ENCODE measurements at regions not wholly inside any gene's neighbourhood (a gene's known extent, or its start where the extent isn't known, plus 50 kb on each side); places are given as distances from the start of the nearest gene placed in this dataset.

- no peak for TF ChIP-seq CTCF (IDR thresholded peaks at IDR 0.05)
- TF ChIP-seq POLR2AphosphoS5 (IDR thresholded peaks at IDR 0.05; ENCODE audit: low read depth, low read length): no peak
- TF ChIP-seq REST (IDR thresholded peaks at IDR 0.05; ENCODE audit: insufficient read depth in 1 of 2, low read depth in 2 of 2, low read length in 1 of 2): no peak
- no peak for TF ChIP-seq SIN3A (IDR thresholded peaks at IDR 0.05; ENCODE audit: borderline replicate concordance, insufficient read depth, low read depth, low read length)
These were observed 62.4 kb upstream of the SKOR2 start for GRCh38 chr18:47313901-47314300.

Measured in Panc1 (cell line).